A549 (cell line): ENCODE measurements at regions not wholly inside any gene's neighbourhood (a gene's known extent, or its start where the extent isn't known, plus 50 kb on each side); places are given as distances from the start of the nearest gene placed in this dataset.
A peak's percentile ranks its signal among the peaks of the same experiment; 100 is the strongest.

ENCODE experiments used
- ATAC-seq, 2 experiments: fragments of 200-7000 bp in 1 of 2; fragments of >200 bp in 1 of 2; cut with Nextera tagmentation in 1 of 2; cut with Tn5 transposase in 1 of 2; 3 replicates each; pipeline versions ENCODE4 v1.8.0 to v1.9.1; 2018 to 2020; ENCODE audit warnings: mild to moderate bottlenecking in 1 of 2, moderate library complexity in 1 of 2
- CTCF ChIA-PET: fragments of 300-600 bp; sonication (Branson Sonifier 250); formaldehyde crosslinking; extraction: SDS; loops from one replicate; lab custom pipeline; 2021; ENCODE audit warnings: antibody characterized with exemption, inconsistent platforms; lab: Yijun Ruan, JAX
- POLR2A ChIA-PET: fragments of 350-600 bp; formaldehyde crosslinking; extraction: SDS; loops from one replicate; lab custom pipeline; 2021; ENCODE audit warnings: antibody characterized with exemption, inconsistent platforms; lab: Yijun Ruan, JAX
- DNase-seq, 2 experiments: peaks; one replicate each; pipeline versions ENCODE4 v3.0.0 to v3.0.0-alpha.2; 2011 to 2016; ENCODE audit warnings: low read depth in 1 of 2, low spot score in 1 of 2
- FAIRE-seq: peaks from 2 replicates; lab custom pipeline; 2011; peaks lifted over from hg19 to GRCh38; lab: Jason Lieb, UNC
- H3K27ac ChIP-seq, 2 experiments: fragments of >200 bp; sonication (Bioruptor Twin); formaldehyde crosslinking; 3 replicates each; pipeline ENCODE4 v1.5.1; 2016 to 2017
- H3K4me1 ChIP-seq: fragments of >200 bp; sonication (Bioruptor Twin); formaldehyde crosslinking; 3 replicates; pipeline ENCODE4 v1.6.1; 2016
- H3K4me2 ChIP-seq: fragments of >200 bp; sonication (Bioruptor Twin); formaldehyde crosslinking; 3 replicates; pipeline ENCODE4 v1.6.1; 2016
- H3K4me3 ChIP-seq: fragments of >200 bp; sonication (Bioruptor Twin); formaldehyde crosslinking; 3 replicates; pipeline ENCODE4 v1.5.1; 2016
- H3K9me3 ChIP-seq: fragments of >200 bp; sonication (Bioruptor Twin); formaldehyde crosslinking; 3 replicates; pipeline ENCODE4 v1.6.1; 2016
- BHLHE40 ChIP-seq: IDR thresholded peaks from 2 replicates; pipeline ENCODE4 v1.6.1; 2012; ENCODE audit warnings: low read depth, low read length, inconsistent platforms
- CEBPB ChIP-seq, 2 experiments: fragments of >200 bp in 1 of 2; sonication (Bioruptor Twin) in 1 of 2; formaldehyde crosslinking in 1 of 2; IDR thresholded peaks; 2 replicates each; pipeline ENCODE4 v1.6.1; 2012 to 2016
- EHMT2 ChIP-seq: fragments of 200-600 bp; sonication (generic); IDR thresholded peaks from 2 replicates; pipeline ENCODE4 v1.6.1; 2016; ENCODE audit warnings: antibody characterized with exemption, low read depth, mild to moderate bottlenecking, moderate library complexity
- EP300 ChIP-seq, 2 experiments: fragments of >200 bp; sonication (Bioruptor Twin); formaldehyde crosslinking; IDR thresholded peaks; 2 replicates in 1 of 2; 3 replicates in 1 of 2; pipeline ENCODE4 v1.6.1; 2016 to 2017
- FOSL2 ChIP-seq, 2 experiments: fragments of 450-650 bp in 1 of 2; fragments of >200 bp in 1 of 2; sonication (Bioruptor Twin) in 1 of 2; formaldehyde crosslinking; IDR thresholded peaks; 2 replicates each; pipeline versions ENCODE4 v1.5.0 to v1.6.1; 2016 to 2020; ENCODE audit warnings: mild to moderate bottlenecking in 1 of 2, moderate library complexity in 1 of 2
- GATA3 ChIP-seq: IDR thresholded peaks from 2 replicates; pipeline ENCODE4 v1.6.1; 2012; ENCODE audit warnings: borderline replicate concordance
- JUN ChIP-seq, 2 experiments: fragments of >200 bp; sonication (Bioruptor Twin); formaldehyde crosslinking; IDR thresholded peaks; 2 replicates in 1 of 2; 3 replicates in 1 of 2; pipeline ENCODE4 v1.6.1; 2016 to 2017
- JUNB ChIP-seq: fragments of >200 bp; sonication (Bioruptor Twin); formaldehyde crosslinking; IDR thresholded peaks from 2 replicates; pipeline ENCODE4 v1.6.1; 2016
- NFE2L2 ChIP-seq: fragments of 150-350 bp; conservative IDR thresholded peaks from 2 replicates; pipeline ENCODE4 v1.6.1; 2014; ENCODE audit warnings: low read length
- RAD21 ChIP-seq, 2 experiments: fragments of >200 bp in 1 of 2; sonication (Bioruptor Twin) in 1 of 2; formaldehyde crosslinking in 1 of 2; IDR thresholded peaks in 1 of 2; conservative IDR thresholded peaks in 1 of 2; 2 replicates in 1 of 2; 3 replicates in 1 of 2; pipeline ENCODE4 v1.6.1; 2012 to 2018; ENCODE audit warnings: inconsistent platforms in 1 of 2
- ZC3H11A ChIP-seq: fragments of 450-650 bp; IDR thresholded peaks from 2 replicates; pipeline ENCODE4 v1.6.1; 2014; ENCODE audit warnings: antibody characterized with exemption, mild to moderate bottlenecking
- ZFP36 ChIP-seq: fragments of 450-650 bp; IDR thresholded peaks from 2 replicates; pipeline ENCODE4 v1.6.1; 2014; ENCODE audit warnings: borderline replicate concordance; ENCODE audit not compliant: partially characterized antibody
- ZSCAN20 ChIP-seq: fragments of 250-450 bp; sonication (Bioruptor Pico); IDR thresholded peaks from 2 replicates; pipeline ENCODE4 v1.8.0; 2022; ENCODE audit warnings: mild to moderate bottlenecking, moderate library complexity
- WGBS: methylation state at CpG from one replicate; pipeline ENCODE4 v1.1.6; 2017; ENCODE audit errors: missing lambda C conversion rate; 5-methylcytosine and 5-hydroxymethylcytosine counted together
- TF ChIP-seq, protein P1 (sequence below): fragments of 450-650 bp; IDR thresholded peaks from 2 replicates; pipeline ENCODE4 v1.6.1; 2014; ENCODE audit warnings: antibody characterized with exemption
- TF ChIP-seq, protein P2 (sequence below): IDR thresholded peaks from 2 replicates; pipeline ENCODE4 v1.6.1; 2012

DNA sequence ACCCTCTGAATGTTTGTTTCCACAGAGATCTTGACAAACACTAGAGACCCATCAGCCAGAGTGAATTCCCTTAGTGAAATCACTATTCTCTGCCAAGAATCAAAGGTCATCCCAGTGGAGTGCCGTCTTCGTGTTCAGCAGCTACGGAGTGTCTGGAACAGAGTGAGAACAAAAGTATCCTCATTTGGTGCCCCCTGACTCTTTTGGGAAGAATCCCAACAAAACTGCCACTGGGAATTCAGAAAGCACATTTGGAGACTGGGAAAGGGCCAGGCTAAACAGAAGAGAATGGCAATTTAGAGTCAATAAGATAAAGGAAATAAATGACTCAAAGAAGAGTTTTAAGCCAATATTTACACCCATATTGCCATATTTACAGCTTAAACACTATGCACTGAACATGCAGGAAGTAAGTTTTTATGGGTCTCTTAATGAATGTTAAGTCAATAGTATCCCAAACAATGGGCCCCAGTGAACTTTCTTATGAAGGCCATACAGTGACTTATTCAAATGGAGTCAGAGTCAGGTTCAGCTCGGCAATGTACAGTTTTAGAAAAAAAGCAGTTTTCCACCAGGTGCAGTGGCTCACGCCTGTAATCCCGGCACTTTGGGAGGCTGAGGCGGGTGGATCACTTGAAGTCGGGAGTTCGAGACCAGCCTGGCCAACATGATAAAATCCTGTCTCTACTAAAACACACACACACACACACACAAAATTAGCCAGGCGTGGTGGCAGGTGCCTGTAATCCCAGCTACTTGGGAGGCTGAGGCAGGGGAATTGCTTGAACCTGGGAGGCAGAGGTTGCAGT is 392.6 kb downstream of the KLF5 start (continued):
- TF ChIP-seq EP300 (IDR thresholded peaks at IDR 0.05) (0 out of 5 replicates have a peak, but pooled peaks of 1 of the 2 experiments have one; percentile 23), CEBPB (IDR thresholded peaks at IDR 0.05) (0 out of 4 replicates have a peak, but pooled peaks of 1 of the 2 experiments have one; percentile 12), BHLHE40 (no peak), EHMT2 (no peak), JUNB (peak; percentile 27; the same call in 1 of the 2 replicates), GATA3 (peak; percentile 89)
- TF ChIP-seq, protein P1, sequence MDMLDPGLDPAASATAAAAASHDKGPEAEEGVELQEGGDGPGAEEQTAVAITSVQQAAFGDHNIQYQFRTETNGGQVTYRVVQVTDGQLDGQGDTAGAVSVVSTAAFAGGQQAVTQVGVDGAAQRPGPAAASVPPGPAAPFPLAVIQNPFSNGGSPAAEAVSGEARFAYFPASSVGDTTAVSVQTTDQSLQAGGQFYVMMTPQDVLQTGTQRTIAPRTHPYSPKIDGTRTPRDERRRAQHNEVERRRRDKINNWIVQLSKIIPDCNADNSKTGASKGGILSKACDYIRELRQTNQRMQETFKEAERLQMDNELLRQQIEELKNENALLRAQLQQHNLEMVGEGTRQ, result no peak

DNA sequence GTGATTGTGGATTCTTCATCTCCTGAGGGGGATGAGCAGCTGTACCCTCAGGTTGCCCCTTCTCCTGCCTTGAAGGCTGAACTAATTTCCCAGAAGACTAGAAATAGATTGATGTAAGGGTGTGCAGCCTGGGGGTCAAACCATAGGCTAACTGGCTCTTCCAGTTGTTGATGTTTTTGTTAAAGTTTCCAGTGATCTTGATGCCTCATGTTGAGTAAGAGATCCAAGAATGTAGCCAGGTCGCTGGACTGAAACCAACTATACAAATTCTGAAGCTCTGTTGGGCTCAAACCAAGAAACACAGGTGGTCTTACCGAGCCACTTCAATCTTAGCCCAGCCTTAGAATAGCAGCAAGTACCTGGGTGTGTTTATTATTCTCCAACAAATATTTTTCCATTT is 391.8 kb downstream of the KLF5 start:
- Histone ChIP-seq H3K27ac (peak overlapping the region; percentile 52 to 64; a peak in 5 of 6 replicates), H3K4me2 (peak overlapping the region; percentile 55), H3K9me3 (no peaks in the 10 kb centered on the region), H3K4me1 (peaks cover 25% of the 10 kb centered on the region; the same call in 2 of the 3 replicates), H3K4me3 (no peak overlapping the region)
- ChIA-PET CTCF (no interaction called here), POLR2A (no interaction called here)
- no peak for FAIRE-seq
- peak in 1 of 2 experiments; percentile 45; a peak in 3 of 6 replicates for ATAC-seq
- DNase-seq, result peak in 1 of 2 experiments; percentile 17
- TF ChIP-seq JUN (IDR thresholded peaks at IDR 0.05), result no peak
- TF ChIP-seq NFE2L2, result no peak
- no peak for TF ChIP-seq ZFP36
- no peak for TF ChIP-seq ZC3H11A
- TF ChIP-seq ZSCAN20 (CRISPR knock-in tag), result no peak
- TF ChIP-seq RAD21 (conservative IDR thresholded peaks at IDR 0.05 in 1 of 2, IDR thresholded peaks at IDR 0.05 in 1 of 2), result no peak
- WGBS, result 11% methylated on average over 2 of the region's 2 CpGs

DNA sequence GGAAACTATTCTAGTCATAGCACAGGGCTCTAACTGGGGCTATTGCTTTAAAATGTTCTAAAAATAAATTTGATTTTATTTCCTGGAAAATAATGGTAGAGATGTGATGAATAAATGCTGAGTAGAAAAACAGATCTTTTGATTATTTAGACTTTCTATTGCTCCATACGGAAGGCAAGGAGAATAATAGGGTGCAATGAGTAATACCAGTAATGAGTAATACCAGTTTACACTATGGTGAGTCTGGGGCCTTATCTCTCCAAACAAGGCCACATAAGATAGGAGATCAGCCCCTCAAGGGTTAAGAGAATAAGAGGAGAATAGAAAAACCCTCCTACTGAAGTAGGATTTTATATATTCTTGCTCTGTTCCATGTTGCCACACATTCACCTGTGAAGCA is 390.4 kb downstream of the KLF5 start:
- ChIA-PET CTCF (no interaction called here), POLR2A (no interaction called here)
- H3K27ac ChIP-seq, result no peak overlapping the region
- H3K4me2 ChIP-seq, result no peak overlapping the region
- DNase-seq (peak in 1 of 2 experiments; percentile 21), ATAC-seq (no peak), FAIRE-seq (no peak)
- no peak overlapping the region for H3K4me3 ChIP-seq
- no peaks in the 10 kb centered on the region for H3K9me3 ChIP-seq
- 26% methylated on average over 1 of the region's 1 CpG for whole genome bisulfite sequencing
- TF ChIP-seq FOSL2 (IDR thresholded peaks at IDR 0.05), result no peak
- TF ChIP-seq FOSL2 (CRISPR knock-in tag; IDR thresholded peaks at IDR 0.05), result 0 out of 2 replicates have a peak, but pooled peaks have one; percentile 33
- TF ChIP-seq GATA3, result no peak
- peaks cover 25% of the 10 kb centered on the region; the same call in 2 of the 3 replicates for H3K4me1 ChIP-seq

DNA sequence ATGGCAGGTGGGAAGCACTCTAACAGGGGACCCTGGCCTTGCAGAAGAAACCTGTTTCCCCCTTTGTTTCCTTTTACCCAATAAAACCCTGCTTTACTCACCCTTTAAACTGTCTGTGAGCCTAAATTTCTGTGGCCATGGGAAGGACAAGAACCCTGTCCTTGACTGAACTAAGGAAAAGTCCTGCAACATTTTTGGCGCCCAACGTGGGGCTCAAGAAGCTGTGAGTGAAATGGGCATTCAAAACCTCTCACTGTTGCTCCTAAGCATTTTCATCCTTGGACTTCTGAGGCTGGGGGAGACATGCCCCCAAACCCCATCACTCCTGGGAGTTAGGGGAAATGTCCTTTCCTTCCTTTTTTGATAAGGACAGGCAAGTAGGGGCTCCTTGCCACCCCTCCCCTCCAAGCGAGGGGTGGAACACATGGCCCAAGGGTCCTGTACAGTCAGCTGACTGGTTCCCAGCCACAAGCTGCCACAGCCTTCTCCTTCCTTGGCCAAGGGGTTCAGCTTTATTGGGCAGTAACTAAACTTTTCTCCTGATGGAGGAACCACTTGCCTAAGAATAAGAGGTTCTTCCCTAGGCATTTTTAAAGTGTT is 381.6 kb downstream of the KLF5 start:
- TF ChIP-seq, protein P2, sequence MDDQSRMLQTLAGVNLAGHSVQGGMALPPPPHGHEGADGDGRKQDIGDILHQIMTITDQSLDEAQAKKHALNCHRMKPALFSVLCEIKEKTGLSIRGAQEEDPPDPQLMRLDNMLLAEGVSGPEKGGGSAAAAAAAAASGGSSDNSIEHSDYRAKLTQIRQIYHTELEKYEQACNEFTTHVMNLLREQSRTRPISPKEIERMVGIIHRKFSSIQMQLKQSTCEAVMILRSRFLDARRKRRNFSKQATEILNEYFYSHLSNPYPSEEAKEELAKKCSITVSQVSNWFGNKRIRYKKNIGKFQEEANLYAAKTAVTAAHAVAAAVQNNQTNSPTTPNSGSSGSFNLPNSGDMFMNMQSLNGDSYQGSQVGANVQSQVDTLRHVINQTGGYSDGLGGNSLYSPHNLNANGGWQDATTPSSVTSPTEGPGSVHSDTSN, result no peak
- Histone ChIP-seq H3K4me3 (no peak overlapping the region), H3K9me3 (peaks cover 36% of the 10 kb centered on the region), H3K27ac (no peak overlapping the region), H3K4me2 (no peak overlapping the region), H3K4me1 (no peaks in the 10 kb centered on the region)
- FAIRE-seq, result no peak
- DNase-seq, result peak in 1 of 2 experiments; percentile 46
- CTCF ChIA-PET, result no interaction called here
- 75% methylated on average over 3 of the region's 3 CpGs for WGBS
- POLR2A ChIA-PET, result no interaction called here
- ATAC-seq, result no peak
